Activated CD4-positive, CD25-positive, alpha-beta regulatory T cell treated with anti-CD3 and anti-CD28 coated beads, Interleukin-2, amount 50 U/mL, for 72 hours (primary cell): ENCODE measurements at regions not wholly inside any gene's neighbourhood (a gene's known extent, or its start where the extent isn't known, plus 50 kb on each side); places are given as distances from the start of the nearest gene placed in this dataset.
"Not testable (repeated sequence)": the region's sequence is repeated elsewhere in the genome, so short reads cannot be mapped to it uniquely, and the experiment has no call there.

ENCODE experiments used
- DNase-seq: peaks from one replicate; pipeline ENCODE4 v3.0.0; 2021

DNA sequence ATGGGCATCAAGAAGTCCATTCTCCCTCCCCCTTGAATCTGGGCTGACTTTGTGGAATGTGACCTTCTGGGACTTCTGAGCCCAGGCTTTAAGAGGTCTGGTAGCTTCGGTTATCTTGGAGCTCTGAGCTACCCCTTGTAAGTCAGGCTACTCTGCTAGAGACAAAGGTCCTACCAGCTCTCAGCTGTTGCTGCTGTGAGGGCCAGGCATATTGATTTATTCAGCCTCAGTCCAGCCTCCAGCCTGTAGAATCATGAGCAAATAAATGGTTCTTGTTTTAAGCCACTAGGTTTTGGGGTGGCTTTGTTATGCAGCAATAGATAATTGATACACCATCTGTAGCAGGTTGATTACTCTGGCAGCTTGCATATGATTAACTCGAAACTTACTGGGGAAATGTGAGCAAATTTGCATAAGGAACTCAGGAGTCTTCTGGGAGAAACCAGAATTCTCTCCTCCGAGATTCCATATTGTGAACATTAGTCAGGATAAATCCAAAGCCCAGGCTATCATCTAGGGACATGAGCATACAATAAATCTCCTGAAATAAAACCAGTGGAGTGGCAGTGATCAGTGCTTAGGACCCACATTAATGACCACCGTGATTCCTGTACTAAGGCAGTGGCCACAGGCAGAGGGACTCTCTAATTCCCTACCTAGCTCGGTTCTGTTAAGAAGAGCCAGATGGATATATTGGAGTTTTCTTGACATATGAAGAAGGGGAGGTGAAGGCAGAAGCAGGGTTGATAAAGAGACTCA lies 336.1 kb downstream of the CDC5L start:
- no peak for DNase-seq

DNA sequence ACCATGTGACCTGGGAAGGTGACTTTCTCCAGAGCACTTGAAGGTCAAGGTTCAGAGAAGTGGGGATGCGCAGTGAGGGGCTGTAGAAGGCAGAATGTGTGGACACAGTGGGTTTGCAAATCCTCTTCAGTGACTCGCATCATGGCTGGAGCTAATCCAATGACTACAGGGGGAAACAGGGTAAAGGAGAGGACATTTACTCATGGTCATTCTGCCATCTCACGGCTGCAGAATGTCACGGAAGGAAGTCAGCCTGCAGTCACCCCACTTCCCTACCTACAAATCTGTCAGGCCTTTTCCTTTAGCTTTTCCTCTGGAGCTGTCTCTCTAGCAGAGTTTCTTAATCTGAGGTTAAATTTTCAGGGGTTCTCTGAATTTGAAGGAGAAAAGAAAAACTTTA lies 337.6 kb downstream of the CDC5L start:
- no peak for DNase-seq

DNA sequence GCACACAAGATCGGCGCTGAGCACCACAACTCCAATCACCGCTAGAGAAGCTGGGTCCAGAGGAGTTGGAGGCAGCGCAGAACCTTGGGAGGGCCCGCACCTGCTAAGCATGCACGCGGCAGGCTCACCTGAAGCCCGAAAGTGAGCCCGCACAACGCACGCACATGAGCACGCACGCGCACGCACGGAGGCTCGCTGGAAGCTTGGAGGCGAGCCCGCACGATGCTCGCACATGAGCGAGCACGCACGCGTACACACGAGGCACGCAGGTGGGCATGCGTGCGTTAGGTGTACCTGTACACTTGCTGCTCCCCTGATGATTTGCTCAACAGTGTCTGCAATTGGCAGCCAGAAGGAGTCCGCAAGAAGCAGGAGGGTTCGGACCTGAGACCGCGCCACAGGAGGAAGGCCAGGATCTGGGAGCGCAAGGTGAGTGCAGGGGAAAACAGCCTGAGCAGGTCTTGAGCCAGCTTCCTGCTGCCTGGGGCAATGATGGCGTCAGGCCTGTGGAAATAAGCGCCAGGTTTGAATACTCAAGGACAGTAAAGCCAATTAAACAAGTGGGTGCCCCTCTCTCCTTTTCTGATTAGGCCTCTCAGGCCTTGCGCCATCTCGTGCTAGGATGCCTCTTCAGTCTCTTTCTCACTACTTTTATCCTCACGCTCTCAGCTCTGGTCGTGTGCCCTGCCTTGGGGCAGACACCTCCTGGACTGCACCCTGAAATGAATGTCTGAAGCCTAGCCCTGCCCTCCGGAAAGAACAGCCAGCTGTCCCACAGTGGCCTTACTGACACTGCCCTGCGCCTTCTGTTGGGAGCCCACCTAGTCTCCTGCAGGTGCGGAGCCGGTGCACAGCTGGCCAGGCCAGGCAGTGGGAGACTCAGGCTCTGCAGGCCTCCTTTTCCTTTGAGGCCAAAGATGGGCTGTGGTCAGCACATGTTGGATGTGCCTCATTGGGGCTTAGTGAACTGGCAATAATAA lies 340.4 kb downstream of the CDC5L start:
- no peak for DNase-seq

DNA sequence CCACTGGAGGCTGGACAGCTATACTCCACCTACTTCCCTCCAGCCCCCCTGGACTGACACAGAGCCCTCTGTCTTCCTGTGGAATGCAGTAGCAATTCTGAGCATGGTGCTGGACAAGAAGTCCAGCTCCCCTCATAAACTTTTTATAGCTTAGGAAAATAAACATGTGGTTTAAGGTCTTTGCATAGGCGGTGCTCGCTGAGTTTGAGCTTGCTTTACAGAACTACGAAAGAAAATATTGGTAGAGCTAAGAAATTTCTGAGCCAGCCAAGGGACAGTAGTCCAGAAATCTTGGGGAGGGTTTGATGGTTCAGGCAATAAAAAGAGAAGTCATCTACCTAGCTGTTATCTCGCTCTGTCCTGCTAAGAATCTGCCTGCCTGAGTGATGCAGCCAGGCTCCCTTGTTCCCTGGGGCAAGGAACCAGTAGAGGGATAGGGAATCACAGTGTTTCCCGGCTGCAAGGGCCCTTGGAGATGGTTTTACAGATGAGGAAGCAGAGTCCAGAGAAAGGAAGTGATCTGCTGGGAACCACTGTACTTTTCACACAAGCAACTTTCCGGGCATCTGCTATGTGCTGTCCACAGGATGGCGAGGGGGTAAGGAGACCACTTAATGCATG lies 343.4 kb downstream of the CDC5L start:
- DNase-seq = no peak

DNA sequence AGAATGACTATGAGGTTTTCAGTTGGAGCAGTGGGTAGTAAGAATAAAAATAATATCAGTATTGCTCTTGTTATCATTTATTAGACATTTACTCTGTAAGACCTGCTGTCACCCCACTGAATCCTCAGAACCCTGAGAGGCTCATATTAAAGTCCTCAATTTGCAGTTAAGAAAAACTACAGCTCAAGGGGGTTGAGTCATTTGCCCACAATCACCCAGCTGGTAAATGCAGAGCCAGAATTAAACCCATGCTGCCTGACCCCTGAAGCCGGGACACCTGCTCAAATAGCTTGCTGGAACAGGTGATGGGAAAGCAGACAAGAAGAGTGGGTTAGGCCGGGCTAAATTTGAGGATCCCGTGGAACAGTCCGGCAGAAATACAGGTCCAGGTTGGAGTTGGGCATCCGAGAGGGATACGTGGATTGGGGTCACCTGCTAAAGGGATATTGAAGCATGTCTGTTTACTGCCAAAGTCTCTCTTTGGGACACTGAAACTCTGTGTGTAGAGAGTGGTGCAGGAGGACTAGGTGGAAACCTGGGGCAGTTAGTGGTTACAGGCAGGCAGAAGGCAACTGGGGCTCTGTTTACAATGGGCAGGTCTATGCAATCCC lies 344.1 kb downstream of the CDC5L start:
- no peak for DNase-seq

DNA sequence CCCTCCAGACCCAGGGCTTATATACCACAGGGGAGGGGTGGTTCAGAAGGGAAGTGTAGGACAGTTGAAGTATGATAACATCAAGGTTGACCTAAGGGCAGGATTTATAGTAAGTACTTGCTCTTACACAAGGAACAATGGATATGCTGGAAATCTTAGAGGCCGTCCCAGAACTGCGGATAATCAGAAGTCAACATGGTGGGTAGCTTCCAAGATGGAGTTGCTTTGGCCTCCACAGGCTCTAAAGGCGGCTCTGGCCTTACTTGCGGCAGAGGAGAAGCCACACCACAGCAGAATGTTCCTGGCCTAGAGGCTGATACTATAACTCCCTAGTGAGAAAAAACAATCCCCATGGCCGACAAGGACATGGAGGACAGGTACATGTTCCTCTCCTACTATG lies 344.7 kb downstream of the CDC5L start:
- DNase-seq = no peak

DNA sequence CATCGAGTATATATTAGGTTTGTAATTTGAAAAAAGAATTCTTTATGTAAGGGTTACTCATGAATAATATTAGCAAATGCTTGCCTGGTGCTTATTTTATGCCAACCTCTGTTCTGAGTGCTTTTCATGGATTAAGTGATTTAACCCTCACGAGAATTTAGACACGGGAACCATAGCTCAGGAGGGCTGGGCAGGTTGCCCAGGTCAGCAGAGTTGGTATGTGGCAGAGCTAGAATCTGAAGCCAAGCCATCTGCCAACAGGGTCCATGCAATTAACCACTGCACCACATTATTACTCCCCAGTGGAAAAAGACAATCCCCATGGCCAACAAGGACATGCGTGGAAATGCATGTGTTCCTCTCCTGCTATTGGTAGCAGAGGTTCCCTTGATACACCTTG lies 345.6 kb downstream of the CDC5L start:
- DNase-seq = no peak

DNA sequence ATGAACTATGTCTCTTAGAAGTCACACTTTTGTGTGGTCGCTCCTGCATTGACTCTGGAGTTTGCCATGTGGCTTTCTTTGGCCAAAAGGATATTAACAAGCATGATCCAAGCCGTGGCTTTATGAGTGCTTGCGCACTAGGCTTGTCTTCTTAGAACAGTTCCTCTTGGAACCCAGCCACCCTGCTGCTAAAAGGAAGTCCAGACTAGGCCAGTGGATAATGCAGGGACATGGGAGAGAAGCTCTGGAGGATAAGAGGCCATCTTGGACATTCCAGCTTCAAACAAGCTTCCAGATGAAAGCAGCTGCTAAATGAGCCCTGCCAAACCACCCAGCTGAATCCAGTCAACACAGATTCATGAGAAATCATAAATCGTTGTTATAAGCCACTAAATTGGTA lies 346.4 kb downstream of the CDC5L start:
- DNase-seq = no peak

DNA sequence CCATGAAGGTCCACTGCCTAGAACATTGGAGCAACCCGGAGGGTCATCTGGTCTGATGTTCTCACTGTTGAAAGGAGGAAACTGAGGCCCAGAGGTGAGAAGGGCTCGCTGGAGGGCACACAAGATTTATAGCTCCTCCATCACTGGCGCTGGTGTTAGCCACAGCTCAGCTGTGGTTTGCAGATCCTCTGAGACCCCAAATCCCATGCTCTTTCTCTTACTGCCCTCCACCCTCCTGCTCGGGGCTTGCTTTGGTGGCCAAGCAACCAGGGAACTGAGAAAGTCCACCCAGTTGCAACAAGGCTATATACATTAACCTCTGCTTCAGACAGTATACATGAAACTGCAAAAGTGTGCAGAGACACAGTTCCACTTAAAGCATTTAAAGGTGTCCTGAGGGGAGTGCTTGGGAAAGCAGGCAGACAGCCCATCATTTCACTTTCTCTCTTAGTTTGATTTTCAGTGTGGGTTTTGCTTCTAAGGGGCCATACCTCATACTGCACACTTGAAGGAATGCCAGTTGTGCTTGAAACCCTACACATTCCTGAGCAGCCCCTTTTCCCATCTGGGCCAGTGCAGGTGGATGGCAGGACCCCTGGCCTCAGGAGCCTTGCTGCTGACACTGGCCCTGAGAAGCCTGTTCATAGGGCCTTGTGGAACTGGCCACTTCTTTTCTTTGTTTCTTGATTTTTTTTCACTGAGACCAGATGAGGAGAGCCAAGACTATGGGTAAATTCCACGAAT lies 347.6 kb downstream of the CDC5L start:
- no peak for DNase-seq

DNA sequence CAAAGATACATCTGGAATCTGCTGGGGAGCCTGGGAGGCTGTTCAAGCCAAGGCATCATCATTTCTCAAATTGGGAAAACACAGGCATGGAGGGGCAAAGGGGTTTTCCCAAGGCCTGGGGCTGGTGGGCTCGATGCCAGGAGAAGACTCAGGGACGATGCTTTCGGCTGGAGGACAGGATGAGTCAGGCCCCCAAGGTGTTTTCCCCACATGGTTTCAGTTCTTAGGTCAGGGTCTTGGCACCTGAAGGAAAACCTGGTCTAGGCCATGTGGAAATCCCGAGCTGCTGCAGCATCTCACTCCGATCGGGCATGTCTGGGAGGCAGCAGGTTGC lies 348.1 kb downstream of the CDC5L start:
- DNase-seq = no peak

DNA sequence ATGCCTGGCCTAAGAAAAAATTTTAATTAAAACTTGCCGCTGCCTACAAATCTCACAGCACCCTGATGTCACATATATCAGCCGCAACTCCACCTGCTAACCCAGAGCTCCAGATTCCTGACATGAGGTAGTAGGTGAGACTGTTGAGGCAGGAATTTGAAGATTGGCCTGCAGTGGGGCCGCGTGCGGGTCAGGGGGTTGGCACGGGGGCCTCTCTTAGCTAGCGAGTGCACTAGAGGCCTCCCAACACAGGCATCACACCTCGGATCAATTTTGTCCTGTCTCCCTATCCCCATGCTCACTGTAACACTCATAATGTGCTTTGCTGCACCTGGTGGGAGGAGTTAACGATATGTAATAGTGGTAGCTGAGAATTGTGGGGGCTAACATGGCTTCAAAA lies 349.8 kb downstream of the CDC5L start:
- no peak for DNase-seq

DNA sequence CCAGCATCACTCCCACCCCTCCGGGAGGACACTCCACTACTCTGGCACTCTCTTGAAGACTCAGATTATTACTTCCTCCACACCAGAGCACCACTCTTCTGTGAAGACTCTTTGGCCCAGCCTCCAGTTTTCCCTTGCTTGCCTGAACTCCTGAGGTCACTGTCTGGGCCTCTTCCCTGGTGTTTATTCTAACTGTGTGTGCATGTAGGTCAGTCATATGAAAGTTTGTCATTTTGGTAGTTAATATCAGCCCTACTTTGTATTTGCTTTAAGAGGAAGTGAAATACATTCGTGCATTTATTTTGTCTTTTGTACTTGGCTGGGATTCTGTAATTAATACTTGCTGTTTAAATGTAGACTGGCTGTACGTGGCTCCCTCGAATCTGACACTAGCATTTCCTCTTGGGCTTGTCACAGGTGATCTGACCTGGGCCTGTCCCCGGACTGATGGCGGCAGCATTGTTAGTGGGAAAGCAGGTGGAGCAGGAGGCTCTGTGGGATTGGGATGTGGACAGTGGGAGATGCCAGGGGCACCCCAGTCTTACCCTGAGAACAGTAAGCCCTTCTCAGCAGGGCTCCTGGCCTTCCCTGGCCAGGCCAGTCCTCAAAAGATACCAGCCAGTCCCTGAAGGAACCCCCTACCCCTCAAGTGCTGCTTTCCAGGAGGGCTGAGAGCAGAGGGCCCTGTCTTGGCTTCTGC lies 350.5 kb downstream of the CDC5L start:
- DNase-seq = no peak

DNA sequence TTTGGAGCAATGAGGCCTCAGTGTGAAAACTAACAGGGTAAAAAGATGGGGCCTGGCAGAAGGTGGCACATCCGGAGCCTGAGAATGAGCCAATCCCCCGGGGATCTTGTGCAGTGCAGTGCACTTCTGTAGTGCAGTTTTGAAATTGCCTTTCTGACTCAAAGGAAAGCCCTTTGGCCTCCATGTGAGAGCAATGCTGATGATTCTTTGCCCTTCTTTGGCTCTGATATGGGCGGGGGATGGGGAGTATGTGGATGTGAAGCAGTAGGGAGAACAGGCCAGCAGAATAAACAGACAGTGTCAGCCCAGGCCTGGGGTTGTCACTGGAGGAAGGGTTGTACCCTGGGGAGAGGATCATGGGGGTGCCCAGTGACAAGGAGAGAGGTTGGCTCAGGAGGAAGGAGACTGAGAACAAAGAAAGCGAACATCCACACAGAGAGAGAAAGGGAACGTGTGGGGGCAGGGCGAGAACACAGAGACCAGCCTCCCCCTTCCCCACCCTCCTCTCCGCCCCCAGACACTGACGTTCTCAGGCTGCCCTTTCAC lies 351.2 kb downstream of the CDC5L start:
- no peak for DNase-seq

DNA sequence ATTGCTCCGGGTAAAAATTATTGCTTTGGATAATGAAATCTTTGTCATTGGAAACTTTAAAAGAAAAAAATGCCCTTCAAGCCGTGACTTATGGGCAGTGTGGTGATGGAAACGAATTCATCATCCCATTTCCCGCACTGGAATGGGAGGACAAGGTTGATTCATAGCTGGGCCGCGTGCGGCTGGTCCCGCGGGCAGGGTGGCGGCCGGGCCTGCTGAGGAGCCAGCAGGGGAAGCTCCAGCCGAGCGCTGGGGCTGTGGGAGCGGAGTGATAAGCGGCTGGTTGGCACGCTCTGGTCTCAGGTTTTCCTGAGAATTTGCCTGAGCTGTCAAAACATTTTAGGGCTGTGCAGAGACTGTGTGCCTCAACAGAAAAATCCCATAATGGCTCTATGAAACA lies 351.7 kb downstream of the CDC5L start:
- no peak for DNase-seq

DNA sequence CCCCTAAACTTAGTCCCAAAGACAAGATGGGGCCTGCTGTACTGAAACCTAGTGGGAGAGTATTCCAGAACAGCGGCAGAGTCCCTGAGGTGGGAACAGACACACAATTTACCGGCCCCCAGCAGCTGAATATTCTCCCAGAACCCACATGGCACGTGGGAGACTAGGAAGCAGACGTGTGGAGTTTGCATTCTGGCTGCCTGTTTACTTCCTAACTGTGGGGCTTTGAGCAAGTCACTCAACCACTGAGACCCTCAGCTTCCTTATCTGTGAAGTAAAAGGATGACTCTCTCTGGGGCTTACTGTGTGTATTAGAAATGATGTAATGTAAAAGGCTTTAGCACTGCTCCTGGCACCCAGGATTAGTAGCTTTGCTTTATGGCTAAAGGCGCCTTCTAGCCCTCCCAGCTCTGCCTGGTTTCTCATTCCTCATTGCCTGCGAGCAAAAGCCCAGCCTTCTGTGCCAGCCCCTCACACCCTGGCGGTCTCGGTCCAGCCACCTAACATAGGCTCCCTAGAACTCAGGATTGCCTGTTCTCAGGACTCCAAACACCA lies 353.1 kb downstream of the CDC5L start:
- no peak for DNase-seq

DNA sequence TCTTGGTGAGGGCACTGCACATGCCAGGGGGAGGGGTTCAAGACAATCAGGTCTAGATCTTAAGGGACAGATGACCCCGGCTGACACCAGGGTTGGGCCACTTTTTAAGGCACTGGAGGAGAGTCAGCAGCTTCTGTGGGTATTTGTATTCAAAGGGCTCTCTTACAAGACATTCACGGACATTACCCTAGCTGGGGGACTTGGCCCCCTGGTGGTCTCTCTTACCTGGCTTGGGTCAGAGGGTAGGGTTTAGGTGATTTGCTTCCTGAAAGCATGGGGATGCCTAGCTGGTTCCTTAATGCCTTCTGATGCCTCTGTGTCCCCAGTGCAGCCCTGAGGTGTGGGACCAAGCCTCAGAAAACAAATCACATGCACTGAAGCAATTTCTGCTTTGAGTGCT lies 354.7 kb downstream of the CDC5L start:
- no peak for DNase-seq

DNA sequence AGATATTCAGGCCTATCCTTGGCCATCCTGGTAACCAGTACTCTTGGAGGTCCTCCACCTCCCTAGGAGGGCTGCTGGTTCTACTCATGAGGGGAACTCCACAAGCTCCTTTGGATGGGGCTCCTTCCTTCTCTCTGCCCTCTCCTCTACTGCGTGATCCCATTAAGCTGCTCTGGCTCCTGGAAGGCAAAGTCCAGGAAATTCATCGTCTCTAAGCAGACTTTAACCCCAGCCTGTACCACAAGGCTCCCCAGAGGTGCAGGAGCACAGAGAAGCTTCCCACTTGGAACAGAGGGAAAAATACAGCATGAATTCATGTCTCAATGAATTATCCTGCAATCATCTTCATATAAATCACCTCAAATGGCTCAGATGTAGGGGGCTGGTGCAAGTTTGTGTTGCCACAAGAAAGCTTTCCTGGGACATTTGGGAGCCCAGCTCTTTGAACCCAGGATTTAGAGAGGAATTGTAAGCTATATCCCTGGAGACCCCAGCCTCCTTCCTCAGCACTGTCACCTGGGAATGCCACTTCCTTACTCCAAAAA lies 355.4 kb downstream of the CDC5L start:
- DNase-seq = no peak

DNA sequence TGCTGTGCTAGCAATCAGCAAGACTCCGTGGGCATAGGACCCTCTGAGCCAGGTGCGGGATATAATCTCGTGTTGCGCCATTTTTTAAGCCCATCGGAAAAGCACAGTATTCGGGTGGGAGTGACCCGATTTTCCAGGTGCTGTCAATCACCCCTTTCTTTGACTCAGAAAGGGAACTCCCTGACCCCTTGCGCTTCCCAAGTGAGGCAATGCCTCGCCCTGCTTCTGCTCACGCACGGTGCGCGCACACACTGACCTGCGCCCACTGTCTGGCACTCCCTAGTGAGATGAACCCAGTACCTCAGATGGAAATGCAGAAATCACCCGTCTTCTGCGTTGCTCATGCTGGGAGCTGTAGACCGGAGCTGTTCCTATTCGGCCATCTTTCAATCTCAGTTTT lies 372.6 kb downstream of the CDC5L start:
- DNase-seq = not testable (repeated sequence)

DNA sequence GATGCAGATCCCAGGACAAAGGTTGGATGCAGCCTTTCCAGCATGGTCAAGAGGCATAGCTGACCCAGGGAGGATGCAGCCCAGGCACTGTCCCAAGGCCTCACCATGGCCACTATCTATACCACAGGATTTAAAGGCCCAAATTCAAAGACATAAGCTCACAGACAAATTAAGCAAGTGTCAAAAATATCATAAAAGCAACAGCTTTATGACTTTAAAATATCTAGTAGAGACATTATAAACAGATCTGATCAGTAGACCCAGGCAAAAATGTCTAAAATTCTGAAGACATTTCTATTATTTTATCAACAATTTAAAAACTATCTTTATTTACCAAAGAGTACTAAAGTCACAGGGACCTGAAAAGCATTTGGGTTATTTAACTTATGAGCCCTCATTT lies 373.5 kb downstream of the CDC5L start:
- no peak for DNase-seq

DNA sequence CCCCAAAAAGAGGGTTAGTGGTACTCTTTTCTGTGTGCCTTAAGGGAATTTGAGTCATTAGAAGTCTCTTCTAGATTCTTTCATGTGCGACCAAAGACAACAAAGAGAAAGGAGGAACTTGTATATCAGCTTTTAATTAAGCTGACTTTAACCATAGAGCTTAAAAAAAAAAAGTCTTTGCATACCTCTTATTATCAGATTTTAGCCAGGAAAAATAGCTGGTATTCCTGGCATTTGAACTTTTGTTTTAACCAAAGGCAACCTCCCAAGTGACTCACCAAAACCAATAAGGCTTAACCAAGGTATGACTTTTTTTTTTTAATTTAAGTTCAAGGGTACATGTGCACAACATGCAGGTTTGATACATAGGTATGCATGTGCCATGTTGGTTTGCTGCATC lies 375.0 kb downstream of the CDC5L start:
- no peak for DNase-seq
